Gastrocnemius medialis (tissue), 4 donors: ENCODE measurements at regions not wholly inside any gene's neighbourhood (a gene's known extent, or its start where the extent isn't known, plus 50 kb on each side); places are given as distances from the start of the nearest gene placed in this dataset.

Source experiments
- CTCF ChIP-seq, 5 experiments: fragments of 450-650 bp in 3 of 5; fragments of 200-600 bp in 2 of 5; sonication (generic) in 2 of 5; IDR thresholded peaks in 4 of 5; conservative IDR thresholded peaks in 1 of 5; 1 replicate in 4 of 5; 2 replicates in 1 of 5; pipeline ENCODE4 v1.5.1; 2016 to 2019; ENCODE audit warnings: antibody characterized with exemption in 5 of 5, mild to moderate bottlenecking in 3 of 5, moderate library complexity in 3 of 5
- POLR2A ChIP-seq, 2 donors: fragments of 450-650 bp; IDR thresholded peaks; one replicate each; pipeline ENCODE4 v1.6.1; 2017; ENCODE audit warnings: antibody characterized with exemption in 2 of 2, mild to moderate bottlenecking in 2 of 2, moderate library complexity in 2 of 2

- TF ChIP-seq POLR2A (IDR thresholded peaks at IDR 0.05): no peak
- TF ChIP-seq CTCF (IDR thresholded peaks at IDR 0.05 in 4 of 5, conservative IDR thresholded peaks at IDR 0.05 in 1 of 5): no peak
Observed at GRCh38 chr12:105590571-105590970, 260.1 kb downstream of the C12orf75 start.
